Endothelial cell of umbilical vein (primary cell): ENCODE measurements at regions not wholly inside any gene's neighbourhood (a gene's known extent, or its start where the extent isn't known, plus 50 kb on each side); places are given as distances from the start of the nearest gene placed in this dataset.

Experiments used
- BruUV-seq: library from RNA; stranded (reverse); fragments of 400-500 nt; replicated peaks from 2 replicates; lab custom pipeline; 2021; lab: Mats Ljungman, UMichigan
- CTCF ChIA-PET: fragments of 300-600, 350-600 bp; sonication (Branson Sonifier 250); formaldehyde crosslinking; loops from one replicate; lab custom pipeline; 2021; ENCODE audit warnings: antibody characterized with exemption, inconsistent platforms; lab: Charles Lee
- POLR2A ChIA-PET: fragments of 300-600, 350-600 bp; sonication (Branson Sonifier 250); formaldehyde crosslinking; loops from one replicate; lab custom pipeline; 2021; ENCODE audit warnings: antibody characterized with exemption, inconsistent platforms; lab: Charles Lee
- DNase-seq: peaks from one replicate; pipeline ENCODE4 v3.0.0-alpha.2; 2011; ENCODE audit warnings: low read depth, low spot score
- FAIRE-seq: peaks from 2 replicates; lab custom pipeline; 2011; peaks lifted over from hg19 to GRCh38; lab: Jason Lieb, UNC
- H2AFZ ChIP-seq: 2 replicates; pipeline ENCODE4 v1.6.0; 2012; ENCODE audit warnings: low read depth, low read length, control low read depth, inconsistent platforms
- H3K27ac ChIP-seq: 2 replicates; pipeline ENCODE4 v1.5.1; 2011; ENCODE audit warnings: low read depth, mild to moderate bottlenecking, control low read depth, low read length, moderate library complexity; ENCODE audit not compliant: insufficient read depth
- H3K27me3 ChIP-seq, 2 experiments: 2 replicates each; pipeline versions ENCODE4 v1.6.0 to v1.6.1; 2011; ENCODE audit warnings: low read length in 2 of 2, mixed read lengths in 1 of 2; ENCODE audit not compliant: control insufficient read depth in 2 of 2, insufficient read depth in 2 of 2
- H3K36me3 ChIP-seq, 2 experiments: 2 replicates in 1 of 2; 3 replicates in 1 of 2; pipeline ENCODE4 v1.5.1; 2011; ENCODE audit warnings: low read length in 2 of 2, mild to moderate bottlenecking in 1 of 2, moderate library complexity in 1 of 2; ENCODE audit not compliant: control insufficient read depth in 2 of 2, insufficient read depth in 2 of 2; ENCODE audit errors: extremely low read depth in 1 of 2
- H3K4me1 ChIP-seq: 3 replicates; pipeline ENCODE4 v1.5.1; 2011; ENCODE audit warnings: mild to moderate bottlenecking, low read length; ENCODE audit not compliant: control insufficient read depth, insufficient read depth; ENCODE audit errors: extremely low read depth
- H3K4me2 ChIP-seq: 2 replicates; pipeline ENCODE4 v1.6.1; 2011; ENCODE audit warnings: low read length, control low read depth, mixed read lengths; ENCODE audit not compliant: insufficient read depth
- H3K4me3 ChIP-seq, 3 experiments: fragments of 200-600 bp in 1 of 3; sonication (generic), shearing (Covaris generic) in 1 of 3; replicated peaks in 1 of 3; 2 replicates each; pipeline ENCODE4 v1.5.1; 2011 to 2016; ENCODE audit warnings: control low read depth in 3 of 3, low read length in 3 of 3, mild to moderate bottlenecking in 2 of 3, inconsistent platforms in 1 of 3, low read depth in 1 of 3, moderate library complexity in 1 of 3; ENCODE audit not compliant: insufficient read depth in 1 of 3
- H3K79me2 ChIP-seq: 2 replicates; pipeline ENCODE4 v1.6.0; 2012; ENCODE audit warnings: low read length, inconsistent platforms; ENCODE audit not compliant: control insufficient read depth, insufficient read depth
- H3K9ac ChIP-seq: replicated peaks from 2 replicates; pipeline ENCODE3; 2011; ENCODE audit warnings: low read length, control low read depth; ENCODE audit not compliant: insufficient read depth; ENCODE audit errors: extremely low read depth
- H3K9me1 ChIP-seq: replicated peaks from 3 replicates; pipeline ENCODE4 v1.6.0; 2011; ENCODE audit warnings: mild to moderate bottlenecking, low read length; ENCODE audit not compliant: control insufficient read depth, insufficient read depth; ENCODE audit errors: extremely low read depth
- H3K9me3 ChIP-seq: replicated peaks from 2 replicates; pipeline ENCODE4 v1.5.1; 2012; ENCODE audit warnings: low read length, inconsistent platforms; ENCODE audit not compliant: control insufficient read depth, insufficient read depth
- H4K20me1 ChIP-seq: replicated peaks from 2 replicates; pipeline ENCODE3; 2011; ENCODE audit warnings: mild to moderate bottlenecking, low read length; ENCODE audit not compliant: control insufficient read depth, insufficient read depth; ENCODE audit errors: extremely low read depth
- CTCF ChIP-seq, 2 donors: IDR thresholded peaks; 1 replicate in 1 of 2; 2 replicates in 1 of 2; pipeline ENCODE4 v1.5.1; 2011; ENCODE audit warnings: low read length in 2 of 2, mild to moderate bottlenecking in 2 of 2, moderate library complexity in 2 of 2, control low read depth in 1 of 2, inconsistent platforms in 1 of 2, low read depth in 1 of 2; ENCODE audit not compliant: insufficient read depth in 1 of 2; ENCODE audit errors: extremely low read depth in 1 of 2
- EZH2 ChIP-seq: IDR thresholded peaks from 2 replicates; pipeline ENCODE4 v1.6.1; 2012; ENCODE audit warnings: borderline replicate concordance, low read depth, mild to moderate bottlenecking, moderate library complexity, low read length, inconsistent platforms; ENCODE audit not compliant: severe bottlenecking
- FOS ChIP-seq: IDR thresholded peaks from 2 replicates; pipeline ENCODE4 v1.6.1; 2011; ENCODE audit warnings: mild to moderate bottlenecking, low read length, moderate library complexity, borderline replicate concordance; ENCODE audit not compliant: insufficient read depth
- GATA2 ChIP-seq: IDR thresholded peaks from 2 replicates; pipeline ENCODE4 v1.7.0; 2011; ENCODE audit warnings: low read depth, mild to moderate bottlenecking, moderate library complexity, mixed read lengths, low read length; ENCODE audit not compliant: insufficient read length, insufficient read depth
- JUN ChIP-seq: IDR thresholded peaks from 2 replicates; pipeline ENCODE4 v1.6.1; 2011; ENCODE audit warnings: borderline replicate concordance, low read depth; ENCODE audit not compliant: insufficient read length, insufficient read depth
- MAX ChIP-seq: IDR thresholded peaks from 2 replicates; pipeline ENCODE4 v1.6.1; 2011; ENCODE audit not compliant: insufficient read depth, insufficient read length
- MYC ChIP-seq: IDR thresholded peaks from one replicate; pipeline ENCODE4 v1.6.1; 2011; ENCODE audit warnings: mild to moderate bottlenecking, low read depth, low read length
- POLR2A ChIP-seq: IDR thresholded peaks from 2 replicates; pipeline ENCODE4 v1.6.1; 2012; ENCODE audit warnings: low read depth, mild to moderate bottlenecking, control low read depth, low read length
- POLR2AphosphoS5 ChIP-seq: IDR thresholded peaks from 2 replicates; pipeline ENCODE4 v1.6.1; 2012; ENCODE audit warnings: low read depth, mild to moderate bottlenecking, control low read depth, low read length, moderate library complexity; ENCODE audit not compliant: insufficient read depth
- dilution Hi-C: fragments of 300-500 bp; cut with MboI; formaldehyde crosslinking; loops from one replicate; pipeline ENCODE4 v1.15.0; 2019; ENCODE audit warnings: low sequenced_read_pairs; ENCODE audit not compliant: extremely low pct_ligation_motif_present
- intact Hi-C: fragments of 100-400 bp; cut with micrococcal nuclease; formaldehyde crosslinking; loops from one replicate; pipeline ENCODE4 v1.10.0; 2022

GRCh38 chr3:155018621-155019330 lies 61.3 kb upstream of the MME start:
- Histone ChIP-seq H3K4me1 (peaks cover 12% of the 10 kb centered on the region), H3K27me3 (no peaks in the 10 kb centered on the region), H2AFZ (peak overlapping the region; percentile 32), H3K36me3 (no peaks in the 10 kb centered on the region), H3K27ac (no peak overlapping the region), H3K9ac (no peak overlapping the region), H3K9me3 (no peaks in the 10 kb centered on the region), H3K9me1 (no peaks in the 10 kb centered on the region), H4K20me1 (no peaks in the 10 kb centered on the region), H3K4me2 (no peak overlapping the region), H3K79me2 (no peaks in the 10 kb centered on the region), H3K4me3 (no peak overlapping the region)
- intact Hi-C loops, result no loop called here
- dilution Hi-C loops, result no loop called here
- ChIA-PET CTCF (interaction anchor here (1.2 kb wide), 1 partner anchor 14 kb away, joined by 3 read pairs; no protein-coding TSS in a partner anchor), POLR2A (no interaction called here)
- peak; percentile 87 for FAIRE-seq
- peak; percentile 58 for DNase-seq
- BruUV-seq, result no TSS peak
- TF ChIP-seq MYC, result no peak
- peak; percentile 15 for TF ChIP-seq POLR2AphosphoS5
- TF ChIP-seq GATA2, result peak; percentile 92
- TF ChIP-seq POLR2A, result no peak
- peak; percentile 61 for TF ChIP-seq JUN
- TF ChIP-seq CTCF (IDR thresholded peaks at IDR 0.05; ENCODE audit: extremely low read depth in 1 of 2, insufficient read depth in 1 of 2, low read depth in 1 of 2, low read length in 2 of 2), result no peak
- no peak for TF ChIP-seq EZH2
- no peak for TF ChIP-seq MAX
- TF ChIP-seq FOS, result peak; percentile 83
